ENCODE measurements at regions not wholly inside any gene's neighbourhood (a gene's known extent, or its start where the extent isn't known, plus 50 kb on each side); places are given as distances from the start of the nearest gene placed in this dataset.

GRCh38 chr11:114929351-114930000, 251.1 kb downstream of the NXPE2 start:
- no peak for DNase-seq
- H3K9me3 Mint-ChIP-seq, result peaks cover 70% of the 10 kb centered on the region
- H3K27ac Mint-ChIP-seq, result no peak overlapping the region
- no peak for TF ChIP-seq CTCF (IDR thresholded peaks at IDR 0.05)
- peaks cover 3% of the 10 kb centered on the region; the same call in 1 of the 2 replicates for H3K27me3 Mint-ChIP-seq (ENCODE audit: insufficient read depth)
- no peaks in the 10 kb centered on the region for H3K4me1 Mint-ChIP-seq (ENCODE audit: low read depth)
- no peak overlapping the region for H3K4me3 Mint-ChIP-seq
- peaks cover 5% of the 10 kb centered on the region; the same call in 1 of the 2 replicates for H3K36me3 Mint-ChIP-seq (ENCODE audit: low read depth)

GRCh38 chr11:114938799-114939198, 260.5 kb downstream of the NXPE2 start:
- Mint-ChIP-seq H3K4me3 (no peak overlapping the region), H3K27me3 (ENCODE audit: insufficient read depth) (no peaks in the 10 kb centered on the region), H3K9me3 (peaks cover 38% of the 10 kb centered on the region), H3K27ac (no peak overlapping the region), H3K4me1 (ENCODE audit: low read depth) (no peaks in the 10 kb centered on the region), H3K36me3 (ENCODE audit: low read depth) (peaks cover 7% of the 10 kb centered on the region; the same call in 1 of the 2 replicates)
- DNase-seq, result no peak
- no peak for TF ChIP-seq CTCF (IDR thresholded peaks at IDR 0.05)

- Mint-ChIP-seq H3K27me3 (ENCODE audit: insufficient read depth) (no peaks in the 10 kb centered on the region), H3K4me1 (ENCODE audit: low read depth) (no peaks in the 10 kb centered on the region), H3K4me3 (no peak overlapping the region), H3K9me3 (peaks cover 38% of the 10 kb centered on the region), H3K27ac (no peak overlapping the region), H3K36me3 (ENCODE audit: low read depth) (peaks cover 7% of the 10 kb centered on the region; the same call in 1 of the 2 replicates)
- no peak for DNase-seq
- no peak for TF ChIP-seq CTCF (IDR thresholded peaks at IDR 0.05)
Observed at GRCh38 chr11:114942207-114942606, 263.9 kb downstream of the NXPE2 start.

- TF ChIP-seq CTCF (IDR thresholded peaks at IDR 0.05), result no peak
- peaks cover 67% of the 10 kb centered on the region for H3K9me3 Mint-ChIP-seq
- no peak overlapping the region for H3K27ac Mint-ChIP-seq
- H3K4me1 Mint-ChIP-seq (ENCODE audit: low read depth), result no peaks in the 10 kb centered on the region
- H3K27me3 Mint-ChIP-seq (ENCODE audit: insufficient read depth), result no peaks in the 10 kb centered on the region
- no peak overlapping the region for H3K4me3 Mint-ChIP-seq
- no peaks in the 10 kb centered on the region for H3K36me3 Mint-ChIP-seq (ENCODE audit: low read depth)
- DNase-seq, result no peak
Observed at GRCh38 chr11:114949614-114950351, 271.5 kb downstream of the NXPE2 start.

GRCh38 chr11:114953039-114953438, 274.7 kb downstream of the NXPE2 start:
- TF ChIP-seq CTCF (IDR thresholded peaks at IDR 0.05), result no peak
- no peak for DNase-seq
- Mint-ChIP-seq H3K4me3 (no peak overlapping the region), H3K27ac (no peak overlapping the region), H3K9me3 (peaks cover 50% of the 10 kb centered on the region), H3K4me1 (ENCODE audit: low read depth) (no peaks in the 10 kb centered on the region), H3K27me3 (ENCODE audit: insufficient read depth) (no peaks in the 10 kb centered on the region), H3K36me3 (ENCODE audit: low read depth) (no peaks in the 10 kb centered on the region)

Measured in HFFc6 (cell line).